ENCODE measurements at regions not wholly inside any gene's neighbourhood (a gene's known extent, or its start where the extent isn't known, plus 50 kb on each side); places are given as distances from the start of the nearest gene placed in this dataset.

GRCh38 chr10:33109788-33110469 lies 151.9 kb upstream of the ITGB1 start:
- TF ChIP-seq CTCF (conservative IDR thresholded peaks at IDR 0.05; ENCODE audit: low read depth, low read length) (no peak), EZH2 (IDR thresholded peaks at IDR 0.05; ENCODE audit: borderline replicate concordance, low read depth, low read length, poor library complexity, severe bottlenecking) (no peak)
